H1 (cell line): ENCODE measurements at regions not wholly inside any gene's neighbourhood (a gene's known extent, or its start where the extent isn't known, plus 50 kb on each side); places are given as distances from the start of the nearest gene placed in this dataset.

Experiments
- CEBPB ChIP-seq: IDR thresholded peaks from 2 replicates; pipeline ENCODE4 v1.6.1; 2012; ENCODE audit warnings: low read depth, low read length
- GABPA ChIP-seq: IDR thresholded peaks from 2 replicates; pipeline ENCODE4 v1.6.1; 2011; ENCODE audit warnings: mild to moderate bottlenecking, low read length, moderate library complexity, borderline replicate concordance; ENCODE audit not compliant: insufficient read depth
- JUN ChIP-seq: IDR thresholded peaks from 2 replicates; pipeline ENCODE4 v1.6.1; 2011; ENCODE audit warnings: low read depth, mild to moderate bottlenecking, improper control_type of control experiment, low read length
- MAX ChIP-seq: IDR thresholded peaks from 2 replicates; pipeline ENCODE4 v1.6.1; 2012; ENCODE audit warnings: inconsistent platforms
- POLR2A ChIP-seq, 2 experiments: IDR thresholded peaks; 1 replicate in 1 of 2; 2 replicates in 1 of 2; pipeline ENCODE4 v1.6.1; 2011; ENCODE audit warnings: low read depth in 2 of 2, low read length in 2 of 2, mild to moderate bottlenecking in 2 of 2; ENCODE audit errors: control extremely low read depth in 1 of 2
- POLR2AphosphoS5 ChIP-seq: IDR thresholded peaks from 2 replicates; pipeline ENCODE4 v1.6.1; 2011; ENCODE audit warnings: low read depth, low read length
- ZNF274 ChIP-seq: IDR thresholded peaks from 2 replicates; pipeline ENCODE4 v1.7.0; 2012; ENCODE audit warnings: low read length, borderline replicate concordance; ENCODE audit errors: extremely low read depth
- TF ChIP-seq, protein P1 (sequence below), 3 experiments: IDR thresholded peaks; 1 replicate in 2 of 3; 2 replicates in 1 of 3; pipeline versions ENCODE4 v1.5.1 to v1.6.1; 2011; ENCODE audit warnings: low read length in 3 of 3, mild to moderate bottlenecking in 3 of 3, inconsistent platforms in 2 of 3, low read depth in 1 of 3, moderate library complexity in 1 of 3; ENCODE audit not compliant: insufficient read depth in 1 of 3; ENCODE audit errors: control extremely low read depth in 1 of 3

- TF ChIP-seq ZNF274 (no peak), CEBPB (no peak), POLR2AphosphoS5 (no peak), GABPA (no peak), JUN (no peak), POLR2A (IDR thresholded peaks at IDR 0.05; ENCODE audit: control extremely low read depth in 1 of 2, low read depth in 2 of 2, low read length in 2 of 2) (no peak), MAX (no peak)
- TF ChIP-seq, protein P1, sequence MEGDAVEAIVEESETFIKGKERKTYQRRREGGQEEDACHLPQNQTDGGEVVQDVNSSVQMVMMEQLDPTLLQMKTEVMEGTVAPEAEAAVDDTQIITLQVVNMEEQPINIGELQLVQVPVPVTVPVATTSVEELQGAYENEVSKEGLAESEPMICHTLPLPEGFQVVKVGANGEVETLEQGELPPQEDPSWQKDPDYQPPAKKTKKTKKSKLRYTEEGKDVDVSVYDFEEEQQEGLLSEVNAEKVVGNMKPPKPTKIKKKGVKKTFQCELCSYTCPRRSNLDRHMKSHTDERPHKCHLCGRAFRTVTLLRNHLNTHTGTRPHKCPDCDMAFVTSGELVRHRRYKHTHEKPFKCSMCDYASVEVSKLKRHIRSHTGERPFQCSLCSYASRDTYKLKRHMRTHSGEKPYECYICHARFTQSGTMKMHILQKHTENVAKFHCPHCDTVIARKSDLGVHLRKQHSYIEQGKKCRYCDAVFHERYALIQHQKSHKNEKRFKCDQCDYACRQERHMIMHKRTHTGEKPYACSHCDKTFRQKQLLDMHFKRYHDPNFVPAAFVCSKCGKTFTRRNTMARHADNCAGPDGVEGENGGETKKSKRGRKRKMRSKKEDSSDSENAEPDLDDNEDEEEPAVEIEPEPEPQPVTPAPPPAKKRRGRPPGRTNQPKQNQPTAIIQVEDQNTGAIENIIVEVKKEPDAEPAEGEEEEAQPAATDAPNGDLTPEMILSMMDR (IDR thresholded peaks at IDR 0.05; ENCODE audit: control extremely low read depth in 1 of 3, insufficient read depth in 1 of 3, low read depth in 1 of 3, low read length in 3 of 3): no peak
Measured at GRCh38 chr18:73047688-73048087, 179.9 kb upstream of the NETO1 start.
